ENCODE measurements at regions not wholly inside any gene's neighbourhood (a gene's known extent, or its start where the extent isn't known, plus 50 kb on each side); places are given as distances from the start of the nearest gene placed in this dataset.

DNA sequence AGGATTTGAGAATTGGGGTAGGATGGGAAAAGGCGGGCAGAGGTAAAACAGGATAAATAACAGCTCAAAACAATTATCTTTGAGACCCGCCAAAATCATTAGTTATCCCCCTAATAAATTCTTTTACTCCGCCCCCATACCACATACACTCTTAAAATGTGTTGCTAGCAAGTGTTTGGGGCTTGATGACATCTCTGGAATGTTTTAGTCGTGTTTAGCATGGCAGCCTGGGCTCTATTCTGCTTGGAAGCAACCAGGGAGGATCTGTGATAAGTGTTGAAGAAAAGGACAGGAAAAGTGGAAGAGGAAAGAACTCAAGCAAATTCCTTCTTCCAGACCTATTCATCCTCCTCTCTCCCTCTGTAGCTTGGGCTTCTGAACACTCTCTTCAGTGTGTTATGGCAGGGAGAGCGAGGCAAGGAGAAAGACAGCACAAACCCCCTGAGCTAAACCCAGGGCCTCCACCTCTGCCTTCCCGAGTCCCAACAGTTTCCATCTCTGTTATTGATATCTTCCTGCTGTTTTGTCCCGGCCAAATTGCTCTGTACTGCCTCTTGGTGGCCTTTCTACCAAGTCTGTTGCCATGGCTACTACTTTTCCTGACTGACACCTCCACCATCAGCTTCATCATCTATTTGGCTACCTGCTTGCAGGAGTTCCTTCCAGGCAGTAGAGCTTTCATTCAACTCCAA lies 135.8 kb downstream of the RPL22L1 start:
- Mint-ChIP-seq H3K27me3 (no peaks in the 10 kb centered on the region), H3K9me3 (no peaks in the 10 kb centered on the region), H3K4me1 (no peaks in the 10 kb centered on the region), H3K36me3 (no peaks in the 10 kb centered on the region), H3K4me3 (no peak overlapping the region), H3K27ac (no peak overlapping the region)
- ATAC-seq, result no peak

DNA sequence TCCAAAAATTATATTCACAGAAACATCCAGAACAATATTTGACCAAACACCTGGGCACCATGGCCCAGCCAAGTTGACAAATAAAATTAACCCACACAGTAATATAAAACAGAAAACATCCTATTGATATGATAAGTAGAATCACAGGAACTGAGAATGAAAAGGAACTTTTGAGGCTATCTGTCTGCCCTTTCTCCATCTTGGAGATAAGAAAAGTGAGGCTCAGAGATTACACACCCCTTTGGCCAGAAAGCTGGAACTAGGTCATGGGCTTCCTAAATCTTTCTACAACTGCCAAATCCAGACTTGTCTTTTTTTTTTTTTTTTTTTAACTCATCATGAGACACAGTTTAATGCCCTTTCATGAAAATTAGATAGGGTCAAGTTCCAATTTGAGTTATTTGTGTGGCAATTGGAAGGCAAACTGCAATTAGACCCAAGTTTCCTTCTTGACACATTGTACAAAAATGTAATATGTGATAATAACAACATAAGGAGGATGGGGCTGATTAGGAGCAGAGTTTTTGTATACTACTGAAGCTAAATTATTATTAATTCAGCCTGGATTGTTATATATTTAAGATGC lies 137.2 kb downstream of the RPL22L1 start:
- Mint-ChIP-seq H3K27me3 (no peaks in the 10 kb centered on the region), H3K4me3 (no peak overlapping the region), H3K4me1 (no peaks in the 10 kb centered on the region), H3K9me3 (no peaks in the 10 kb centered on the region), H3K27ac (no peak overlapping the region), H3K36me3 (no peaks in the 10 kb centered on the region)
- no peak for ATAC-seq

DNA sequence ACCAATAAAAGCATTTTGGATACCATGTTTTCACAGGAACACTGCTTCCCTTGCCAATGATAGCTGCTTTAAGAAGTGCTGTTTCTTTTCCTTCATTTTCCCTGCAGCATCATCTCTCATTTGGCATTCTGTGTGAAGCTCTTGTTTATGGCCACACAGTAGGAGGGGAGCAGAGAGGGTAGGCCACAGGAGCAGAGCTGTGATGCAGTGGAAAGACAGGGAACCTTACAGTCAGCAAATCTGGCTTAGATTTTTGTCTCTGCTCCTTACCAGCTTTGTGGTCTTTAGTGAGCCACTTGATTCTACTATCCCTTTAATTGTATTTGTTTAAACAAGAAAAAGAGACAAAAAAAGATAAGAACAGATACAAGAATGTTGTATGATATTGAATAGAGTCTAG lies 138.7 kb downstream of the RPL22L1 start:
- Mint-ChIP-seq H3K4me1 (no peaks in the 10 kb centered on the region), H3K9me3 (no peaks in the 10 kb centered on the region), H3K27me3 (no peaks in the 10 kb centered on the region), H3K4me3 (no peak overlapping the region), H3K27ac (no peak overlapping the region), H3K36me3 (no peaks in the 10 kb centered on the region)
- no peak for ATAC-seq

DNA sequence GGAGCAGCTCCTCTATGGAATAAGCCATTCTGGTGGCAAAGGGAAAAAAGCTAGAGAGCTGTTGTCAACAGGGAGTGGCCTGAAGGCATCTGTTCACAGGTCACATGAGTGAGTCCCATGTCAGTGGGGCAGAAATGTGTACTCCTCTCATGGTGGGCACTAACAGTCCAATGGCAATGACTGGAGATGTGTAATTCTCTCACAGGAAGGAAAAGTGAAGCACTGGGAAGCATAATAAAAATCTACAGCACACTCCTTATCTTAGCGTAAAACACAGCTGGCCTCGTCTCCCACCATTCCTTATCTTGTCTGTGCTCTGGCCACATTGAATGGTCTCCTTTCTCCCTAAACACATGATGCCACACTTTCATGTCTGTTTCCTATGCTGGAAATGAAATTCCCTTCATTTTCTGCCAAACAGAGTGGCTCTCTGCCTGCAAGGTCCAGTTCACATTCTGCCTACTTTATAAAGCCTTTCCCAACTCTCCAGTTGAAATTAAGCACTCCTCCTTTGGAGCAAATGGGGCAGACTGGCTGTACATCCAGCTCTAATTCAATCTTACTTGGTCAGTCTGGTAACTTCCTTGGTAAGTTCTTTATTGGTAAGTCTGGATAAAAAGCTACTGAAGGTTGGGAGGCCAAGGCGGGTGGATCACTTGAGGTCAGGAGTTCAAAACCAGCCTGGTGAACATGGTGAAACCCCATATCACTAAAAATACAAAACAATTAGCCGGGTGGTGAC lies 139.8 kb downstream of the RPL22L1 start:
- no peaks in the 10 kb centered on the region for H3K27me3 Mint-ChIP-seq
- H3K36me3 Mint-ChIP-seq, result no peaks in the 10 kb centered on the region
- ATAC-seq, result no peak
- H3K4me1 Mint-ChIP-seq, result no peaks in the 10 kb centered on the region
- no peak overlapping the region for H3K27ac Mint-ChIP-seq
- no peak overlapping the region for H3K4me3 Mint-ChIP-seq
- no peaks in the 10 kb centered on the region for H3K9me3 Mint-ChIP-seq

DNA sequence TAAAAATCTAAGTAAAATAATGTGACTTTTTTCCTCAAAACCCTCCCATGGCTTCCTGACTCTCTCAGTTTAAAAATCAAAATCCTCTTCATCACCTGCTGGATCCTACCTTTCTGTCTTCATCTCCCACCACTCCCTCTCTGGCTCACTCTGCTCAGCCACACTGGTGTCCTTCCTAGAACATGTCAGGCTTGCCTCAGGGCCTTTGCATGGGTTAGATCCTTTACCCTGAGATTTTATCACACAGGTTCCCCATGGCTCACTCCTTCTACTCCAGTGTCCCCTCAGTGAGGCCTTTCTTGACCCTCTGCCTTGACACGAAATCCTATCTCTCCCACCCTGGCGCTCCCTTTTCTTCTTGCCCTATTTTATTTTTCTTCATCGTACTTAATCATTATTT lies 141.8 kb downstream of the RPL22L1 start:
- Mint-ChIP-seq H3K27ac (no peak overlapping the region), H3K4me1 (no peaks in the 10 kb centered on the region), H3K36me3 (no peaks in the 10 kb centered on the region), H3K4me3 (no peak overlapping the region), H3K27me3 (no peaks in the 10 kb centered on the region), H3K9me3 (no peaks in the 10 kb centered on the region)
- no peak for ATAC-seq

DNA sequence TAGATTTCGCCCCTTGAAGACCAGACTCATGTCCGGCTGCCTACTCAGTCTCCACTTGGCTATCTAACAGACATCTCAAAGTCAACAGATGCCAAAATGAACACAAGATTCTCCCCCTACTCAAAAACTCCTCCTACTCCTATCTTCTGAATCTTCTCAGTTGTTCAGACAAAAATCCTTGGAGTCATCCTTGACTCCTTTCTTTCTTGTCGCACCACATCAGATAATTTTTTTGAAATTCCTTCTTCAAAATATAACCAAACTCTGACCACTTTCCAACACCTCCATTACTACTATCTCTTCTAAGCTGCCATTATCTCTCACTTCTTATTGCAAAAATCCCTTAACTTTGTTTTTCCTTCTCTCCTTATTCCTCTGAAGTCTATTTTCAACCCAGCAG lies 141.9 kb upstream of the SLC7A14 start:
- H3K36me3 Mint-ChIP-seq, result no peaks in the 10 kb centered on the region

DNA sequence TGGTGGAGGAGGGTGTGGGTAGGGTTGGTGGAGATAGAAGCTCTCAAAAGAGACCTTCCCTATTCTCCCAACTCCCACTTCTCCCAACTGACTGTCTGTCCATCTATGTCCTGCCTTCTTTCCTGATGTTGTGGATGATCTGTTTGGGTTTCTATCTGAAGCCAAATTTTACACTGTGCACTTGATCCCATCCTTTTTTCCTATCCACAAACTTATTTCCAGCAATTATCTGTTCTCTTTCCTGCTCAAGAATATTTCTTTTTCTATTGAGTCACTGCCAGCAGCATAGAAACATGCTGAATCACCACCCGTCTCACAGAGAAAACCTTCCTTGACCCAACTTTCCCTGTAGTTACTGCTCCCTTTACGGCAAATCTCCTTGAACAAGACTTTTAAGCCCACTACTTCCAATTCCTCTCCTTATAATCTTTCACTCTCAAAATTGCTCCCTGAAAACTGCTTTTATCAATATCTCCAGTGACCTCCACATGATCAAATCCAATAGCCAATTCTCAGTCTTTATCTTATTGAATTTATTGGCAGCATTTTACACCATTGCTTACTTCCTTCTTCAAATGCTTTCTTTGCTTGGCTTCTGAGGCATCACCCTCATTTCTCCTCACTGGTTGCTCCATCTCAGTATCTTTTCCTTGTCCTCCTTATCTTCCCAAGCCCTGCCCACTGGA lies 141.2 kb upstream of the SLC7A14 start:
- Mint-ChIP-seq H3K4me1 (no peaks in the 10 kb centered on the region), H3K27me3 (no peaks in the 10 kb centered on the region), H3K27ac (no peak overlapping the region), H3K9me3 (no peaks in the 10 kb centered on the region), H3K4me3 (no peak overlapping the region), H3K36me3 (no peaks in the 10 kb centered on the region)
- ATAC-seq, result no peak

More for the DNA sequence above, 141.9 kb upstream of the SLC7A14 start:
- Mint-ChIP-seq H3K27ac (no peak overlapping the region), H3K9me3 (no peaks in the 10 kb centered on the region), H3K27me3 (no peaks in the 10 kb centered on the region), H3K4me3 (no peak overlapping the region), H3K4me1 (no peaks in the 10 kb centered on the region)
- ATAC-seq, result no peak

DNA sequence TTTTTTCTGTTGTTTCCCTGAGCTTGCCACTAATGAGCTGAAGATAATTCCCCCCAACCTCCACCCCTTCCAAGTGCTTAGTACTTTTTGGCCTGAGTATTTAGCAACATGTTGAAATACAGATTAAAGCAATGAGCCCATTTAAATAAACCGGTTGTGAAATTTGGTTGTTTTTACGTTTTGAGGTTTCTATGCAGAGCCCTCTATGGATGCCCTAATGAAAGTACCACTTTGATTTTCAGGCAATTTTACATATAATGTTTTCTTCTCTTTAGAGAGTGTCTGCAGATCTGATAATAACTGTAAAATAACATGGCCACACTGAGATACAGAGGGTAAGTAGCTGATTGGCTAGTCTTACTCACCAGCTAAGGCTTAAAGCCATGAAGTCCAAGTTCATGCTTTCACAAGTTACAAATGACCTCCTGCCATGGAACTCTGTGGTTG lies 139.4 kb upstream of the SLC7A14 start:
- no peak for ATAC-seq
- no peak overlapping the region for H3K4me3 Mint-ChIP-seq
- H3K27me3 Mint-ChIP-seq, result no peaks in the 10 kb centered on the region
- no peaks in the 10 kb centered on the region for H3K9me3 Mint-ChIP-seq
- H3K36me3 Mint-ChIP-seq, result no peaks in the 10 kb centered on the region
- H3K27ac Mint-ChIP-seq, result no peak overlapping the region
- no peaks in the 10 kb centered on the region for H3K4me1 Mint-ChIP-seq

DNA sequence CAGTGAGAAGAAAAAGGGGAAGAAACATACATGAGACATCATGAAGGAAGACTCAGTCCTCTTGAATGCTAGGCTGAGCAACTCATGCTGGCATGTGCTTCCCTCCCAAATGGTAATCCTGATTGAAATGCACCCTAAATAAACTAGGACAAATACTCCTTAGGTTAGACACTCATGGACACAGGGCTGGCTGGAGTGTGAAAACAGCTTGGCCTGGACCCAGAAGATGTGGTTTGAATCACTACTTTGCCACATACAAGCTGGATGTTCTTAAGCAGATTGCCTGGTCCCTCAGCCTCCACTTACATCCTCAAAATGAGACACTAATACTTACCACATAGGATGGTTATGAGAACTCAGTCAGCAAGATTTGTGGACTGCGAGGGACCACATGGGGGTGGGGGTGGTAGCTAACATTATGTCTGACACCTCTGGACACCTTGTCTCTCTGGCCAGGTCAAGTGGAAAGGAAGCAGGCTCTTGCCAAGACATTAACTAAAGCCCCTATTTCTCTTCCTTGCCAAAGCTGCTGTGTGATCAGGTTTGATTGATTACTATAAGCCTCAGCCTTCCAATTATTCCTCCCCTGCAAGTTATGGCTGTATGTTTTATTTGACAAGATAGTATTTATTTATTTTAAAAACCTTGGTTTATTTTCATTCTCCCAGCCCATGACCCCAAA lies 138.9 kb upstream of the SLC7A14 start:
- Mint-ChIP-seq H3K4me1 (no peaks in the 10 kb centered on the region), H3K36me3 (no peaks in the 10 kb centered on the region), H3K9me3 (no peaks in the 10 kb centered on the region), H3K27me3 (no peaks in the 10 kb centered on the region), H3K27ac (no peak overlapping the region), H3K4me3 (no peak overlapping the region)
- ATAC-seq, result no peak

DNA sequence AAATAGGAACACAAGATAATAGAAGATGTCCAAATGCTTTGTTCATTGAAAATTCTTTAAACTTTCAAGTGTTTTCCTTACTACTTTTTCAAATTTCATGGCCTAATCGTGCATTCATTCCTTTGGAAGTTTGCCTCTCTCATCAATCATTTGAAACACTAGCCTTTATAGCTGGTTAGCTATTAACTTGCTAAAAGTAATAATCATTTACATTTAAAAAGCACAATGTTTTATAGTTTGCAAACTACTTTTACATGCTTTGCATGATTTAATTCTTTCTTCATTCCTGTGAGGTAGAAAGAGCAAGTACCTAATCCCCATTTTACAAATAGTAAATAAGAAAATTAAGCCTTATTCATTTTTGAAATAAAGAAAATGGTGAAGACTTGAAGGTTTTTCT lies 137.4 kb upstream of the SLC7A14 start:
- Mint-ChIP-seq H3K4me3 (no peak overlapping the region), H3K27ac (no peak overlapping the region), H3K9me3 (peaks cover 5% of the 10 kb centered on the region), H3K36me3 (no peaks in the 10 kb centered on the region), H3K4me1 (no peaks in the 10 kb centered on the region), H3K27me3 (no peaks in the 10 kb centered on the region)
- no peak for ATAC-seq

DNA sequence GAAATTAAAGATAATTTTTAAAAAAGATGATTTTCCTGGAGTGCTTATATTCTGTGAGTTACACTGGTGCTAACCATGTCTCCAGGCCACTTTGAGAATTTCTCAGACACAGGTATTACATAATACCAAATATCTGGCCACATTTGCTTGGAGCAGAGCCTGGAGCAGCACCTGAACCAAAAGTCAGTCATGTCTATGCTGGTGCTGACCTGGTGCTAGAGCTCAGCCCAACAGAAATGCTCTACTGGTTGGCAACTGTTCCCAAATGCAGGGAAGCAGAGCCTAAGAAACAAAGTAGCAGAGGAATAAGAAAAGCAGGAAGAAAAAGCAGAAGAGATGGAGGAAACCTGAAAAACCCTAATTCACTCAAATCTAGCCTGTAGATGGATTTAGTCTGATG lies 135.7 kb upstream of the SLC7A14 start:
- H3K27me3 Mint-ChIP-seq, result peaks cover 12% of the 10 kb centered on the region

DNA sequence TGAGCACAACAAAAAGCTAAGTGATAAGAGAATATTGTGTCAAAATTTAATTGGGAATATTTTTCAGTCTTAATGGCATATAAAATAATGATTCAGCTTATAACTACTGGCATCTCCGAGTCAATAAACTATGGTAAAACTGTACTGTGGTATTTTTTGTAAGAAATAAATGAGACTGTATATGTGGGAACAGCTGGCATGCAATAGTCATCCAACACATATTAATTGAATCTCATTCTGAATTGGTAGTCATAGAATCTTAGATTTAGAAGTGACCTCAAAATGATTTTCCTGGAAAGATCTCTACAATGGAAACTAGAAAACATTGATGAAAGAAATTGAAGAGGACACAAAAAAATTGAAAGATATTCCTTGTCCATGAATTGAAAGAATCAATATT lies 133.4 kb upstream of the SLC7A14 start:
- H3K27me3 Mint-ChIP-seq, result peaks cover 28% of the 10 kb centered on the region
- no peak for ATAC-seq

More for the DNA sequence above, 135.7 kb upstream of the SLC7A14 start:
- no peaks in the 10 kb centered on the region for H3K36me3 Mint-ChIP-seq
- no peak overlapping the region for H3K27ac Mint-ChIP-seq
- ATAC-seq, result no peak
- H3K4me3 Mint-ChIP-seq, result no peak overlapping the region
- H3K4me1 Mint-ChIP-seq, result no peaks in the 10 kb centered on the region
- H3K9me3 Mint-ChIP-seq, result peaks cover 5% of the 10 kb centered on the region

DNA sequence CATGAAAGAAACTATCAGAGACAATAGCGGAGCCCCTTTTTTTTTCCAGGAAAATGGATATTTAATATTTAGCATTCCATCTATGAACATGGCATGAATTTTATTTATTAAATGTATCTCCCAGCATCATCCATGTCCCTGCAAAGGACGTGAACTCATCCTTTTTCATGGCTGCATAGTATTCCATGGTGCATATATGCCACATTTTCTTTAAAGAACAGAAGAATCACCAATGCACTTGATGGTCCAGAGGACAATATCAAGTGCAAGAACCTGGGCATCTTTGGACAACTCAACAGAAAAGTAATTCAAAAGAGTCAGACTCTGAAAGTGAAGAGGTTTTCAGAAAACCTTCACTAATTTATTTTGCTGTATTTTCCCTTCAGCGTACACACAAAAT lies 133.0 kb upstream of the SLC7A14 start:
- no peak for ATAC-seq
- Mint-ChIP-seq H3K4me3 (no peak overlapping the region), H3K27me3 (peaks cover 28% of the 10 kb centered on the region), H3K9me3 (peaks cover 5% of the 10 kb centered on the region), H3K4me1 (no peaks in the 10 kb centered on the region), H3K27ac (no peak overlapping the region), H3K36me3 (no peaks in the 10 kb centered on the region)

More for the DNA sequence above, 133.4 kb upstream of the SLC7A14 start:
- H3K9me3 Mint-ChIP-seq, result peaks cover 5% of the 10 kb centered on the region
- H3K4me3 Mint-ChIP-seq, result no peak overlapping the region
- H3K36me3 Mint-ChIP-seq, result no peaks in the 10 kb centered on the region
- H3K27ac Mint-ChIP-seq, result no peak overlapping the region
- no peaks in the 10 kb centered on the region for H3K4me1 Mint-ChIP-seq

DNA sequence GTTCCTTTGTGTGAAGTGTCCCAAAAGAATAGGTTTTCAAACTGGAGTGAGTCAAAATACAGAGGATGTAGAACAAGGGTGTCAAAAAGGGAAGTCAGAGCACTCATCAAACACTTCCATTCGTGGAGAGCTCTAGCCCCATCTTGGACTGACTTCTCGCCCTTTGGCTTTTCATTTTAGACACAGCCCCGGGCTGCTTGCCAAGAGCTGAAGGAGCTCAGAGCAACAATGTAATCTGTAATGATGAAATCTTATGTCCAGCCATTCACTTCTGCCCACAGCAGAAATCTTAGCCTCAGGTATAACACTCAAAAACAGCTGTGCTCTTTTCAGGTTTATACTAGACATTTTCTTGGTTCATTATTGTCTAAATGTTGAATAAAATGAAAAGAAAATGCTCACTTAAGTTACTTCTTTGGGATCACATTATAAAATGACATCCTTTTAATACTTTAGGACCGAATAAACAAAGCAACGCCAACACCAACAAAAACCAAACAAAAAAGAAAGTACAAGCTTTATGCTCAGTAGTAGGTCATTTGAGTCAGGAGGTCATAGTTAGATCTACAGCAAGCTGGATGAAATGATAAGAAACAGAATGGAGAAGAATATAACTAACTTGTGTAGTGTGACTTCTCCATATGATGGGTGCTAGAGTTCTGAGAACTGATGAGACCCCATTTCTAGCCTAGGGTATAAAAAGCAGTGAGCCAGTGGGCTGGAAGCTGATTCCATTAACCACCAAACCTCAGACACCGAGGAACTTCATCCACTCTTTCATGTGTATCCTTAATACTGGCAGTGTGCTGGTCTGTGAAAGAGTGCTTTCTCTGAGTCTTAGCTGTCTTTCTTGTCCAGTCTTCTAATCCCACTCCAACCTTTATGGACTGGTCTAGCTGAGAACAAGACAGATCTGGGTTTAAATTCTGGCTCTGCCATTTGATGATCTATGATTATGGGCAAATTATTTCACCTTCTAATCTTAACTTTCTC lies 131.8 kb upstream of the SLC7A14 start:
- Mint-ChIP-seq H3K9me3 (peaks cover 5% of the 10 kb centered on the region), H3K27ac (no peak overlapping the region), H3K4me3 (no peak overlapping the region), H3K4me1 (no peaks in the 10 kb centered on the region), H3K36me3 (no peaks in the 10 kb centered on the region), H3K27me3 (peaks cover 28% of the 10 kb centered on the region)
- ATAC-seq, result no peak

Measured in stimulated activated memory B cell treated with anti-CD40 and anti-IgM and Interleukin-4, amounts not matched to agents 10 μg/mL and 1 μg/mL and 100 μg/mL, for 72 hours (primary cell).